Keratinocyte (primary cell): ENCODE measurements at regions not wholly inside any gene's neighbourhood (a gene's known extent, or its start where the extent isn't known, plus 50 kb on each side); places are given as distances from the start of the nearest gene placed in this dataset.

Experiments used
- DNase-seq: peaks from one replicate; pipeline ENCODE4 v3.0.0-alpha.2; 2011; ENCODE audit warnings: low read depth, missing footprints, low spot score
- FAIRE-seq: peaks from 2 replicates; lab custom pipeline; 2011; peaks lifted over from hg19 to GRCh38; lab: Jason Lieb, UNC
- H2AFZ ChIP-seq: 2 replicates; pipeline ENCODE4 v1.6.0; 2012; ENCODE audit warnings: low read length, control low read depth, inconsistent platforms; ENCODE audit not compliant: control insufficient read depth
- H3K27ac ChIP-seq: 2 replicates; pipeline ENCODE4 v1.5.1; 2011; ENCODE audit warnings: low read length; ENCODE audit not compliant: control insufficient read depth, insufficient read depth
- H3K27me3 ChIP-seq: 3 replicates; pipeline ENCODE4 v1.6.0; 2011; ENCODE audit warnings: low read length; ENCODE audit not compliant: control insufficient read depth, insufficient read depth; ENCODE audit errors: extremely low read depth
- H3K36me3 ChIP-seq, 2 experiments: 2 replicates in 1 of 2; 3 replicates in 1 of 2; pipeline ENCODE4 v1.5.1; 2011; ENCODE audit warnings: low read length in 2 of 2, mild to moderate bottlenecking in 1 of 2; ENCODE audit not compliant: control insufficient read depth in 2 of 2, insufficient read depth in 2 of 2; ENCODE audit errors: extremely low read depth in 1 of 2
- H3K4me1 ChIP-seq: 3 replicates; pipeline ENCODE4 v1.5.1; 2011; ENCODE audit warnings: low read length; ENCODE audit not compliant: control insufficient read depth, insufficient read depth; ENCODE audit errors: extremely low read depth
- H3K4me2 ChIP-seq: 3 replicates; pipeline ENCODE4 v1.6.0; 2011; ENCODE audit warnings: low read depth, low read length; ENCODE audit not compliant: control insufficient read depth, insufficient read depth; ENCODE audit errors: extremely low read depth
- H3K4me3 ChIP-seq, 3 experiments: fragments of 200-600 bp in 1 of 3; sonication (generic) in 1 of 3; 2 replicates in 2 of 3; 3 replicates in 1 of 3; pipeline ENCODE4 v1.5.1; 2011 to 2016; ENCODE audit warnings: low read length in 3 of 3, mild to moderate bottlenecking in 3 of 3, control low read depth in 2 of 3, inconsistent platforms in 1 of 3, low read depth in 1 of 3, mixed read lengths in 1 of 3, mixed run types in 1 of 3, moderate library complexity in 1 of 3; ENCODE audit not compliant: control insufficient read depth in 2 of 3, insufficient read depth in 2 of 3; ENCODE audit errors: extremely low read depth in 1 of 3
- H3K79me2 ChIP-seq: 2 replicates; pipeline ENCODE4 v1.6.0; 2012; ENCODE audit warnings: low read length; ENCODE audit not compliant: control insufficient read depth, insufficient read depth
- H3K9ac ChIP-seq: 3 replicates; pipeline ENCODE4 v1.6.0; 2011; ENCODE audit warnings: low read length; ENCODE audit not compliant: control insufficient read depth, insufficient read depth; ENCODE audit errors: extremely low read depth
- H3K9me1 ChIP-seq: 3 replicates; pipeline ENCODE4 v1.6.0; 2011; ENCODE audit warnings: low read length; ENCODE audit not compliant: control insufficient read depth, insufficient read depth; ENCODE audit errors: extremely low read depth
- H3K9me3 ChIP-seq: 2 replicates; pipeline ENCODE4 v1.5.1; 2012; ENCODE audit warnings: low read depth, low read length; ENCODE audit not compliant: control insufficient read depth
- H4K20me1 ChIP-seq: 3 replicates; pipeline ENCODE4 v1.6.0; 2011; ENCODE audit warnings: low read length; ENCODE audit not compliant: control insufficient read depth, insufficient read depth; ENCODE audit errors: extremely low read depth
- CTCF ChIP-seq, 3 experiments: IDR thresholded peaks in 1 of 3; conservative IDR thresholded peaks in 1 of 3; optimal IDR thresholded peaks in 1 of 3; 2 replicates in 2 of 3; 3 replicates in 1 of 3; pipeline versions ENCODE3 to v1.5.1; 2011; ENCODE audit warnings: low read length in 3 of 3, mild to moderate bottlenecking in 3 of 3, moderate library complexity in 2 of 3, control low read depth in 1 of 3, inconsistent platforms in 1 of 3; ENCODE audit not compliant: insufficient read depth in 2 of 3; ENCODE audit errors: extremely low read depth in 1 of 3
- EZH2 ChIP-seq: IDR thresholded peaks from one replicate; pipeline ENCODE4 v1.6.1; 2012; ENCODE audit warnings: inconsistent platforms, mild to moderate bottlenecking, low read length, moderate library complexity
- dilution Hi-C: fragments of 300-500 bp; cut with MboI; formaldehyde crosslinking; loops from one replicate; pipeline ENCODE4 v1.7.0; 2020; ENCODE audit warnings: low sequenced_read_pairs; ENCODE audit not compliant: extremely low pct_ligation_motif_present

GRCh38 chr6:122151763-122152162 is 247.7 kb upstream of the HSF2 start:
- Histone ChIP-seq H3K27ac (no peak overlapping the region), H3K9ac (no peak overlapping the region), H3K4me3 (no peak overlapping the region), H2AFZ (no peak overlapping the region), H3K9me1 (no peaks in the 10 kb centered on the region), H3K79me2 (no peaks in the 10 kb centered on the region), H3K36me3 (no peaks in the 10 kb centered on the region), H4K20me1 (no peaks in the 10 kb centered on the region), H3K4me2 (no peak overlapping the region), H3K27me3 (no peaks in the 10 kb centered on the region), H3K9me3 (no peaks in the 10 kb centered on the region), H3K4me1 (no peaks in the 10 kb centered on the region)
- no peak for DNase-seq
- dilution Hi-C loops = no loop called here
- no peak for FAIRE-seq
- TF ChIP-seq EZH2 (no peak), CTCF (optimal IDR thresholded peaks at IDR 0.05 in 1 of 3, IDR thresholded peaks at IDR 0.05 in 1 of 3, conservative IDR thresholded peaks at IDR 0.05 in 1 of 3; ENCODE audit: extremely low read depth in 1 of 3, insufficient read depth in 2 of 3, low read length in 3 of 3) (no peak)

- no peak overlapping the region for H3K9ac ChIP-seq
- no peak for TF ChIP-seq EZH2
- no peak for TF ChIP-seq CTCF (optimal IDR thresholded peaks at IDR 0.05 in 1 of 3, IDR thresholded peaks at IDR 0.05 in 1 of 3, conservative IDR thresholded peaks at IDR 0.05 in 1 of 3; ENCODE audit: extremely low read depth in 1 of 3, insufficient read depth in 2 of 3, low read length in 3 of 3)
- H3K4me1 ChIP-seq = no peaks in the 10 kb centered on the region
- H3K27ac ChIP-seq = no peak overlapping the region
- dilution Hi-C loops = no loop called here
- H3K9me1 ChIP-seq = no peaks in the 10 kb centered on the region
- no peaks in the 10 kb centered on the region for H3K27me3 ChIP-seq
- no peak overlapping the region for H3K4me3 ChIP-seq
- H3K36me3 ChIP-seq = no peaks in the 10 kb centered on the region
- no peak for FAIRE-seq
- DNase-seq = no peak
- no peaks in the 10 kb centered on the region for H3K9me3 ChIP-seq
- H4K20me1 ChIP-seq = no peaks in the 10 kb centered on the region
- H2AFZ ChIP-seq = no peak overlapping the region
- no peaks in the 10 kb centered on the region for H3K79me2 ChIP-seq
- H3K4me2 ChIP-seq = no peak overlapping the region
These were observed 245.9 kb upstream of the HSF2 start for GRCh38 chr6:122153557-122153956.
